ENCODE measurements at regions not wholly inside any gene's neighbourhood (a gene's known extent, or its start where the extent isn't known, plus 50 kb on each side); places are given as distances from the start of the nearest gene placed in this dataset.

DNA sequence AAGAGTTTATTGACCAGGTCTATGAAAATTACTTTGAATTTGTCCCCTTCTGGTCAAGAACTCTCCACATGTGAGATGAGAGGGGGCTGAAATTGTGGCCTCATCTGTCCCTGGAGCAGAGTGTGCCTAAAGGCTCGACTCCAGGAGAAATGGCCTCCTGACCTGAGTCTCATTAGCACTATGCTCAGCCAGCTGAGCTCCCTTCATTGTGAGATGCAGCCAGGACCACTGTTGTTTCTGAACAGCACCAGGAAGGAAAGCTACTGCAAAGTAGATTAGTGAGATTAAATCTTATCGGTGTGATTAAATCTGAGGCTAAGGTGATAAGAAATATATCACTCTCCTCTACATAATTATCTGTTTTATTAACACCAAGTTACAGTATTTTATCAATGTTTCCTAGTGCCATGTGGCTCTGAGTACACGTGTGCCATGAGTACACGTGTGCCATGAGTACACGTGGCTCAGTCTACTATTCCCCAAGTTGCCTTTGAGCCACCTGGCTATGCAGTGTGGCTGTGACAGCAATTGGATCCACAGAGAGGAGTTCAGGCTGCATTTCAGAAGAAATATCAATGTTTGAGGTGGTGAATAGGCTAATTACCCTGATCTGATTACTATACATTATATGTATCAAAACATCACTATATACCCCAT, 126.9 kb downstream of the IPMK start:
- H3K4me3 ChIP-seq (ENCODE audit: low read depth, low read length) = no peak overlapping the region
- DNase-seq (ENCODE audit: low read depth, low spot score) = no peak
- TF ChIP-seq, protein P1, sequence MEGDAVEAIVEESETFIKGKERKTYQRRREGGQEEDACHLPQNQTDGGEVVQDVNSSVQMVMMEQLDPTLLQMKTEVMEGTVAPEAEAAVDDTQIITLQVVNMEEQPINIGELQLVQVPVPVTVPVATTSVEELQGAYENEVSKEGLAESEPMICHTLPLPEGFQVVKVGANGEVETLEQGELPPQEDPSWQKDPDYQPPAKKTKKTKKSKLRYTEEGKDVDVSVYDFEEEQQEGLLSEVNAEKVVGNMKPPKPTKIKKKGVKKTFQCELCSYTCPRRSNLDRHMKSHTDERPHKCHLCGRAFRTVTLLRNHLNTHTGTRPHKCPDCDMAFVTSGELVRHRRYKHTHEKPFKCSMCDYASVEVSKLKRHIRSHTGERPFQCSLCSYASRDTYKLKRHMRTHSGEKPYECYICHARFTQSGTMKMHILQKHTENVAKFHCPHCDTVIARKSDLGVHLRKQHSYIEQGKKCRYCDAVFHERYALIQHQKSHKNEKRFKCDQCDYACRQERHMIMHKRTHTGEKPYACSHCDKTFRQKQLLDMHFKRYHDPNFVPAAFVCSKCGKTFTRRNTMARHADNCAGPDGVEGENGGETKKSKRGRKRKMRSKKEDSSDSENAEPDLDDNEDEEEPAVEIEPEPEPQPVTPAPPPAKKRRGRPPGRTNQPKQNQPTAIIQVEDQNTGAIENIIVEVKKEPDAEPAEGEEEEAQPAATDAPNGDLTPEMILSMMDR (IDR thresholded peaks at IDR 0.05; ENCODE audit: low read depth, low read length) = no peak
- in situ Hi-C loops (cut with HindIII; ENCODE audit: low sequenced_read_pairs) = no loop called here

DNA sequence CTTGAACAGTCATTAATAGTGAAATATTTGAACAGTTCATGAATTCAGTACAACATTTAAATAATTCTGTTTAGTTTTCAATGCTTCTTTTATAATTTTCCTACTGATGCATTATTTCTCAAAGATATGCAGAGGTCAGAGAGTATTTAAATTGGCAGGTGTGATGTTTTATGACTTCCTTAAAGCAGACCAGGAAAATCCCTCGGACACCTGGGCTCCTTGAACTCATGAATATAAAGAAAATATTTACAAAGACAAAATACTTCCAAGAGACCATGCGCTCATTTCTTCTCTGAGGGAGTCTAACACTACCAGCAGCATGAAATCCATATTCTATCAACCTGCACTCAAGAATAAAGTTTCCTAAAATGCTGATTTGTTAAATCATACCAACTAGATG, 127.6 kb downstream of the IPMK start:
- no peak overlapping the region for H3K4me3 ChIP-seq (ENCODE audit: low read depth, low read length)
- TF ChIP-seq, protein P1 (IDR thresholded peaks at IDR 0.05; ENCODE audit: low read depth, low read length) = no peak
- DNase-seq (ENCODE audit: low read depth, low spot score) = no peak
- in situ Hi-C loops (cut with HindIII; ENCODE audit: low sequenced_read_pairs) = no loop called here

DNA sequence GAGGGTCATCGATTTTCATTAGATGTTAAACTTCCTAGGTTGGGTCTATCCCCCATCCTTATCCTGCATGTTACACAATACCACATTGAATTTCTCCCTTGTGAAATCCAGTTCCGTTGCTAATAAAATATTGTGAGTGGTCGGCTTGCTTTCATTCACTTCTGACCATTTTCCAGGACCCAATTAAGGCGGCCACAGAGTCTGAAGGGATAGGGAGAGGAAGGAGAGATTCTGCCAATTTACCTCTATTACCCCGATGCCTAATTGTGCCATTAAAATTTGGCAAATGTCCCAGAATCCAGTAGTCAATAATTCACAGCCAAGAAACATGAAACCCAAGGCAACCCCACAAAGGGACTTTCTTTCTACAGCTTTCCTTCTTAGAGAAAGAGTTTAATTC, 129.9 kb downstream of the IPMK start:
- TF ChIP-seq, protein P1 (IDR thresholded peaks at IDR 0.05; ENCODE audit: low read depth, low read length) = no peak
- no peak overlapping the region for H3K4me3 ChIP-seq (ENCODE audit: low read depth, low read length)
- no peak for DNase-seq (ENCODE audit: low read depth, low spot score)
- in situ Hi-C loops (cut with HindIII; ENCODE audit: low sequenced_read_pairs) = no loop called here

DNA sequence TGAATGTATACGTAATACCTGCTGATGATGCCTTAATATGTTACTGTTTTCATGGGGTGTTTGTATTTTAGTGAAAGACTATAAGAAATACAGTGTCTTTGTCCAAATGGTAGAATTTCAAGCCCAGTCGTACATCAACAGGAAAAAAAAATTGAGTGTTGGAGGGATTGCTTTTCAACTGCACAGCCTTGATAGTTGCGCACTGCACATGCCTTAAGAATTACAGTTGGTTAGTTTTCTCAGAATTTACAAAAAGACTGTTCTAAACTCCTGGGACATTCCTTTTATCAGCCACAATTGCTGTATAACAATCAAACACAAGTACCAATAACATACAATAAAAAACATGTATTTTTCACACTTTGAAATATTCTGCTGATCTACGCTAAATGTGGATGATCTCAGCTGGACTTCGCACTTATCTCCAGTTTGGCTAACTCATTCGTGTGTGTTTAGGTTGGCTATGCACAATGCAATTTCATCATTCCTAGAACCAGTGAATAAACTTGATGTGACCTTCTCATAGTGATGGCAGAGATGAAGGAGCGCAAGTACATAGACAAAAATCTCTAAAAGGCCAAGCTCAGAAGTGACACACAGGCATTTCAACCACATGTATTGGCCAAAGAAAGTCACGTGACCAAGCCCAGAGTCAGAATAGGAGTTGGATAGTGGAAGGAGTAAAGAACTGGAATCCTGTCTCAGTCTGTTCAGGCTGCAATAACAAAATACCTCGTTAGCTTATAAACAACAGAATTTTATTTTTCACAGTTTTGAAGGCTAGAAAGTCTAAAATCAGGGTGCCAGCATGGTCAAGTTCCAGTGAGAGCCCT, 152.3 kb downstream of the IPMK start:
- DNase-seq (ENCODE audit: low read depth, low spot score) = no peak

DNA sequence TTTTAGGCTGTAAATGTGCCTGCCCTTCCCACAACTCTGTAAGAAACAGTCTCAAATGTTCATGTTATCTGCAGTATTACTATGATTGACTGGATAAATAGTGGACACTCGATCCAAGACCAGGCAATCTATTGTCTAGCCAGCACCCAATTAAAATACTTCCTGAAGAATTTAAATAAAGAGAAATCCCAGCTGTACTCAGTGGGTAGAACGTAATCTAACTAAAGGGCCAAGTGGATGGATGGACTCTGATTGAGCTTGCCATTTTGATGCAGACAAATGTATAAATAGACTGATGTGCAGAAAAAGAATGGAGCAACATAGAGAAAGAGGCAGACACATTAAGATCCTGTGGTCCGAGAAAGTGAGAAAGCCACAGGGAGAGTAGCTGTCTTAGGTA, 158.0 kb downstream of the IPMK start:
- no peak overlapping the region for H3K4me3 ChIP-seq (ENCODE audit: low read depth, low read length)
- TF ChIP-seq, protein P1 (IDR thresholded peaks at IDR 0.05; ENCODE audit: low read depth, low read length) = no peak
- no peak for DNase-seq (ENCODE audit: low read depth, low spot score)
- in situ Hi-C loops (cut with HindIII; ENCODE audit: low sequenced_read_pairs) = no loop called here

More for the DNA sequence above, 152.3 kb downstream of the IPMK start:
- TF ChIP-seq, protein P1 (IDR thresholded peaks at IDR 0.05; ENCODE audit: low read depth, low read length) = no peak
- H3K4me3 ChIP-seq (ENCODE audit: low read depth, low read length) = no peak overlapping the region
- in situ Hi-C loops (cut with HindIII; ENCODE audit: low sequenced_read_pairs) = no loop called here

DNA sequence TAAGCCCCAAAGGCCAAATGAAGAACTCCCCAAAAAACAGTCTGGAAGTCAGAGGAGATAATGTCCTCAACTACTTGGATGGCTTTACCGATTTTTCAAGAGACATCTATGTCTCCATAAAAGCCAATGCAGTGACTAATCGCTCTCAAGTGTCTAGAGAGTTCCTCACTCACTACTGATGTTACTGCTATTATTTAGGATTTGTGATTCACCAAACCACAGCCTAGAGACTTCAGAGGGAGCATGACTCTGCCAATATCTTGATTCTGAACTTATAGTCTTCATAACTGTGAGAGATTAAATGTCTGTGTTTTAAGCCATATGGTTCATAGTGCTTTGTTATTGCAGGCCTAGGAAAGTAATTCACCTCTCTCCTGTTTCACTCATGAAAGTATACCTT, 160.2 kb downstream of the IPMK start:
- no peak overlapping the region for H3K4me3 ChIP-seq (ENCODE audit: low read depth, low read length)
- peak; percentile 86 for DNase-seq (ENCODE audit: low read depth, low spot score)
- in situ Hi-C loops (cut with HindIII; ENCODE audit: low sequenced_read_pairs) = no loop called here
- TF ChIP-seq, protein P1 (IDR thresholded peaks at IDR 0.05; ENCODE audit: low read depth, low read length) = no peak

All from astrocyte of the spinal cord (primary cell).